IMR-90 (cell line): ENCODE measurements at regions not wholly inside any gene's neighbourhood (a gene's known extent, or its start where the extent isn't known, plus 50 kb on each side); places are given as distances from the start of the nearest gene placed in this dataset.

Source experiments
- ATAC-seq: fragments of 200-7000 bp; cut with Tn5 transposase; 2 replicates; pipeline ENCODE4 v1.9.1; 2020; ENCODE audit warnings: low read depth, mild to moderate bottlenecking, moderate library complexity
- BruUV-seq: library from RNA; stranded (reverse); fragments of 400-500 nt; replicated peaks from 2 replicates; lab custom pipeline; 2021; lab: Mats Ljungman, UMichigan
- CTCF ChIA-PET: fragments of 300-600 bp; formaldehyde crosslinking; extraction: SDS; loops from one replicate; lab custom pipeline; 2021; ENCODE audit warnings: antibody characterized with exemption; lab: Yijun Ruan, JAX
- POLR2A ChIA-PET: fragments of 300-600 bp; sonication (Branson Sonifier 250); formaldehyde crosslinking; loops from one replicate; lab custom pipeline; 2022; ENCODE audit warnings: antibody characterized with exemption; ENCODE audit not compliant: unreplicated experiment; lab: Charles Lee
- DNase-seq: peaks from one replicate; pipeline ENCODE4 v3.0.0; 2013
- H2AFZ ChIP-seq: replicated peaks from 2 replicates; pipeline ENCODE3; 2013; ENCODE audit warnings: low read length, mild to moderate bottlenecking; ENCODE audit not compliant: poor library complexity
- H2AK5ac ChIP-seq: 2 replicates; pipeline ENCODE4 v1.6.1; 2013; ENCODE audit warnings: low read depth, low read length, inconsistent platforms
- H2AK9ac ChIP-seq: replicated peaks from 2 replicates; pipeline ENCODE3; 2013; ENCODE audit warnings: mild to moderate bottlenecking, low read depth, low read length, moderate library complexity; ENCODE audit not compliant: poor library complexity
- H2BK120ac ChIP-seq: 2 replicates; pipeline ENCODE4 v1.6.1; 2013; ENCODE audit warnings: low read depth, low read length, inconsistent platforms
- H2BK15ac ChIP-seq: 3 replicates; pipeline ENCODE4 v1.6.1; 2013; ENCODE audit warnings: low read depth, low read length, inconsistent platforms
- H2BK20ac ChIP-seq: 2 replicates; pipeline ENCODE4 v1.6.1; 2013; ENCODE audit warnings: low read depth, mild to moderate bottlenecking, inconsistent platforms, low read length, moderate library complexity
- H2BK5ac ChIP-seq: 2 replicates; pipeline ENCODE4 v1.6.1; 2013; ENCODE audit warnings: mild to moderate bottlenecking, low read depth, low read length, inconsistent platforms; ENCODE audit not compliant: poor library complexity, severe bottlenecking
- H3K14ac ChIP-seq: replicated peaks from 2 replicates; pipeline ENCODE4 v1.6.1; 2013; ENCODE audit warnings: low read depth, low read length, inconsistent platforms
- H3K18ac ChIP-seq: 2 replicates; pipeline ENCODE4 v1.6.1; 2013; ENCODE audit warnings: low read depth, low read length, control low read depth
- H3K23ac ChIP-seq: 2 replicates; pipeline ENCODE4 v1.6.1; 2013; ENCODE audit warnings: low read depth, low read length, inconsistent platforms
- H3K27ac ChIP-seq: 2 replicates; pipeline ENCODE4 v1.5.1; 2013; ENCODE audit warnings: mild to moderate bottlenecking, control low read depth, low read length; ENCODE audit not compliant: insufficient read depth
- H3K27me3 ChIP-seq: 2 replicates; pipeline ENCODE4 v1.6.1; 2013; ENCODE audit warnings: low read length; ENCODE audit not compliant: control insufficient read depth, insufficient read depth
- H3K36me3 ChIP-seq: 2 replicates; pipeline ENCODE4 v1.6.1; 2013; ENCODE audit warnings: low read length, mixed read lengths; ENCODE audit not compliant: control insufficient read depth, insufficient read depth
- H3K4ac ChIP-seq: 2 replicates; pipeline ENCODE4 v1.6.1; 2013; ENCODE audit warnings: low read depth, low read length, inconsistent platforms
- H3K4me1 ChIP-seq: 2 replicates; pipeline ENCODE4 v1.6.1; 2013; ENCODE audit warnings: low read length, mixed read lengths; ENCODE audit not compliant: control insufficient read depth, insufficient read depth
- H3K4me2 ChIP-seq: 2 replicates; pipeline ENCODE4 v1.6.1; 2013; ENCODE audit warnings: low read depth, mild to moderate bottlenecking, control low read depth, low read length, moderate library complexity
- H3K4me3 ChIP-seq: 2 replicates; pipeline ENCODE4 v1.5.1; 2013; ENCODE audit warnings: low read depth, mild to moderate bottlenecking, control low read depth, low read length, moderate library complexity; ENCODE audit not compliant: insufficient read depth
- H3K56ac ChIP-seq: 2 replicates; pipeline ENCODE4 v1.6.1; 2013; ENCODE audit warnings: low read length, inconsistent platforms; ENCODE audit not compliant: insufficient read depth; ENCODE audit errors: extremely low read depth
- H3K79me1 ChIP-seq, 2 experiments: 2 replicates each; pipeline ENCODE4 v1.6.1; 2013; ENCODE audit warnings: low read length in 2 of 2, inconsistent platforms in 1 of 2, low read depth in 1 of 2
- H3K9ac ChIP-seq: 2 replicates; pipeline ENCODE4 v1.6.1; 2013; ENCODE audit warnings: low read depth, low read length, control low read depth
- H3K9me1 ChIP-seq: 2 replicates; pipeline ENCODE4 v1.6.1; 2013; ENCODE audit warnings: low read length, inconsistent platforms; ENCODE audit not compliant: insufficient read depth
- H3K9me3 ChIP-seq: 2 replicates; pipeline ENCODE4 v1.6.1; 2013; ENCODE audit warnings: low read length; ENCODE audit not compliant: control insufficient read depth, insufficient read depth
- H4K20me1 ChIP-seq: 2 replicates; pipeline ENCODE4 v1.6.1; 2013; ENCODE audit warnings: low read length, inconsistent platforms; ENCODE audit not compliant: insufficient read depth
- H4K5ac ChIP-seq: 2 replicates; pipeline ENCODE4 v1.6.1; 2013; ENCODE audit warnings: mild to moderate bottlenecking, low read depth, low read length, control low read depth
- H4K8ac ChIP-seq, 2 experiments: 2 replicates each; pipeline ENCODE4 v1.6.1; 2013; ENCODE audit warnings: low read depth in 2 of 2, low read length in 2 of 2, control low read depth in 1 of 2, inconsistent platforms in 1 of 2
- H4K91ac ChIP-seq: 2 replicates; pipeline ENCODE4 v1.6.1; 2013; ENCODE audit warnings: low read depth, low read length, inconsistent platforms; ENCODE audit not compliant: insufficient read depth
- CEBPB ChIP-seq: IDR thresholded peaks from 2 replicates; pipeline ENCODE4 v1.6.1; 2012; ENCODE audit warnings: low read depth, low read length, improper control_type of control experiment
- MAFK ChIP-seq: IDR thresholded peaks from 2 replicates; pipeline ENCODE4 v1.6.1; 2012; ENCODE audit warnings: low read depth, low read length, improper control_type of control experiment
- WGBS, 2 experiments: methylation state at CpG; one replicate each; pipeline versions ENCODE4 v1.1.5 to v1.1.7; 2013; ENCODE audit warnings: missing lambda C conversion rate in 2 of 2; ENCODE audit not compliant: insufficient read length in 1 of 2; ENCODE audit errors: extremely low coverage in 2 of 2; 5-methylcytosine and 5-hydroxymethylcytosine counted together
- dilution Hi-C: fragments of 300-500 bp; cut with HindIII; formaldehyde crosslinking; loops from one replicate; pipeline ENCODE4 v1.14.3; 2018; ENCODE audit warnings: low sequenced_read_pairs; ENCODE audit not compliant: unreplicated experiment
- in situ Hi-C: fragments of 300-500 bp; cut with MboI; formaldehyde crosslinking; loops from 3 replicates; pipeline ENCODE4 v1.14.3; 2019; ENCODE audit warnings: low sequenced_read_pairs, inconsistent platforms, mixed read lengths
- intact Hi-C: fragments of 100-400 bp; cut with micrococcal nuclease; formaldehyde crosslinking; loops from 2 replicates; pipeline ENCODE4 v1.10.0; 2022
- TF ChIP-seq, protein P1 (sequence below): conservative IDR thresholded peaks from 2 replicates; pipeline ENCODE4 v1.5.1; 2012; ENCODE audit warnings: mild to moderate bottlenecking, low read depth, low read length, improper control_type of control experiment

DNA sequence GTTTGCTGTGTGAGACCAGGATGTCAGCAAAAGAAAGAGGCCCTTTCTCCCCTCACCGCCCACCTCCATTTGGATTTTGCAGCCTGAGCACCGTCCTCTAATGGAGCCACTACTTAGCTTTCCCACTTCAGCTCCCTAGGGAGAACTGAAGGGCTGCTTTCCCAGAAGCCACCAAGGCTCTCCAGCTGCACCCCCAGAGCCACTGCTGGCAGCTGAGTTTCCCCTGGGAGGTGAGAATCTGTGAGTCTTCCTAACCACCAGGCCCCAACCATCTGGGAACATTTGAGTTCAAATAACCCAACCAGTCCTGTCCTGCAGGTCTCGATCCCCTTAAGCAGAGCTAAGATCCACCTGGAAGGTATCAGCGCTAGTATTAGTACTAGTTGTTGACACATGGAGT is 173.1 kb upstream of the USP9X start:
- H3K4me2 ChIP-seq = no peak overlapping the region
- H3K27ac ChIP-seq = no peak overlapping the region

More for the DNA sequence above, 173.1 kb upstream of the USP9X start:
- Histone ChIP-seq H3K4ac (no peak overlapping the region), H3K18ac (no peak overlapping the region), H3K4me3 (no peak overlapping the region), H3K9ac (no peak overlapping the region), H4K20me1 (no peaks in the 10 kb centered on the region), H2BK20ac (peak overlapping the region; percentile 21; the same call in 1 of the 2 replicates), H4K8ac (no peak overlapping the region), H2AK5ac (no peak overlapping the region), H2BK5ac (no peak overlapping the region), H3K4me1 (peaks cover 3% of the 10 kb centered on the region; the same call in 1 of the 2 replicates), H2AFZ (peak overlapping the region; percentile 51), H4K5ac (no peak overlapping the region), H3K9me3 (no peaks in the 10 kb centered on the region), H3K14ac (no peak overlapping the region), H3K79me1 (no peaks in the 10 kb centered on the region), H2BK120ac (0 out of 2 replicates have a peak overlapping the region, but pooled peaks have one; percentile 28), H3K56ac (no peak overlapping the region), H2BK15ac (0 out of 3 replicates have a peak overlapping the region, but pooled peaks have one; percentile 33), H3K23ac (no peak overlapping the region), H2AK9ac (peak overlapping the region; percentile 42), H3K27me3 (peaks cover 7% of the 10 kb centered on the region), H3K36me3 (no peaks in the 10 kb centered on the region), H4K91ac (no peak overlapping the region), H3K9me1 (0 out of 2 replicates have a peak, but pooled peaks cover 2% of the 10 kb centered on the region)
- in situ Hi-C loops (no loop called here), intact Hi-C loops (no loop called here), dilution Hi-C loops (no loop called here)
- CTCF ChIA-PET = no interaction called here
- no peak for TF ChIP-seq CEBPB
- TF ChIP-seq MAFK = no peak
- TF ChIP-seq, protein P1, sequence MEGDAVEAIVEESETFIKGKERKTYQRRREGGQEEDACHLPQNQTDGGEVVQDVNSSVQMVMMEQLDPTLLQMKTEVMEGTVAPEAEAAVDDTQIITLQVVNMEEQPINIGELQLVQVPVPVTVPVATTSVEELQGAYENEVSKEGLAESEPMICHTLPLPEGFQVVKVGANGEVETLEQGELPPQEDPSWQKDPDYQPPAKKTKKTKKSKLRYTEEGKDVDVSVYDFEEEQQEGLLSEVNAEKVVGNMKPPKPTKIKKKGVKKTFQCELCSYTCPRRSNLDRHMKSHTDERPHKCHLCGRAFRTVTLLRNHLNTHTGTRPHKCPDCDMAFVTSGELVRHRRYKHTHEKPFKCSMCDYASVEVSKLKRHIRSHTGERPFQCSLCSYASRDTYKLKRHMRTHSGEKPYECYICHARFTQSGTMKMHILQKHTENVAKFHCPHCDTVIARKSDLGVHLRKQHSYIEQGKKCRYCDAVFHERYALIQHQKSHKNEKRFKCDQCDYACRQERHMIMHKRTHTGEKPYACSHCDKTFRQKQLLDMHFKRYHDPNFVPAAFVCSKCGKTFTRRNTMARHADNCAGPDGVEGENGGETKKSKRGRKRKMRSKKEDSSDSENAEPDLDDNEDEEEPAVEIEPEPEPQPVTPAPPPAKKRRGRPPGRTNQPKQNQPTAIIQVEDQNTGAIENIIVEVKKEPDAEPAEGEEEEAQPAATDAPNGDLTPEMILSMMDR = no peak
- ATAC-seq = no peak
- no TSS peak for BruUV-seq
- WGBS, 2 experiments = no CpG with 5 or more reads among the region's 4 CpGs
- no peak for DNase-seq
- POLR2A ChIA-PET = no interaction called here
